ENCODE measurements at regions not wholly inside any gene's neighbourhood (a gene's known extent, or its start where the extent isn't known, plus 50 kb on each side); places are given as distances from the start of the nearest gene placed in this dataset.

DNA sequence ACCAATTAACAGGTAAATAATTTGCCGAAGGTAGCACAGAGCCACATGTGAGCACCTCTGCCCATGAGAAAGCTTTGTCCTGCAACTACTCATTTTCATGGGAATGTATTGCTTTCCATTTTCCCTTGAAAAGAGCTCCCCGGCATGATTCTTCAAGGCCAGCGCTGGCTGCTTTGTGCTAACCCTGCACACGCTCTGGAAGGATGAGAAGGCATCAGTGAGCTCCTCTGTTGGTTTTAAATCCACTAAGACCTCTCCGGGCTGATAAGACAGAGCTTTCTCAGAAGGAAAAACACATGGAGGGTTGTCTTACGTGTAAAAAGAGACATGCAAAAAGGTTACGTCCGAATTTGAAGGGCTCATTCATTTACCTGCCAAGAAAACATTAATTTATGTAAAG lies 553.9 kb upstream of the MKI67 start:
- DNase-seq (ENCODE audit: low spot score), result no peak

DNA sequence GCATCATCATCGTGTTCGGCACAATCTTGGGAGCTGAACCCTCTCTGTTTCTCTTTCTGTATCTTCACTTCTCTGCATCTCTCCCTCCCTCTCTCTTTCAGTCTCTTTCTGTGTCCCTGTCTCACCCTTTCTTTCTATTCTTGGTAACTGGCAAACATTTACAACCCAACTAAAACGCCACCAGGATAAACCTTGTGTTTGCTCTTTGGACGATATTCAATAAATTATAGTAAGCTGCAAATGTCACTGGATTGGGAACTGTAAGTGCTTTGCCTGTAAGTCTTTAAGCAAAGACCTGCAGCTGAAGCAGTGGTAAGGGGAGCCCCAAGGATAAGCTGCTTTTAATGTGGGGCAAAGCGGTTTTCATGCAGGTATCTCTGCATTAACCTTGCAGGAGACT lies 558.0 kb upstream of the MKI67 start:
- DNase-seq (ENCODE audit: low spot score), result no peak

DNA sequence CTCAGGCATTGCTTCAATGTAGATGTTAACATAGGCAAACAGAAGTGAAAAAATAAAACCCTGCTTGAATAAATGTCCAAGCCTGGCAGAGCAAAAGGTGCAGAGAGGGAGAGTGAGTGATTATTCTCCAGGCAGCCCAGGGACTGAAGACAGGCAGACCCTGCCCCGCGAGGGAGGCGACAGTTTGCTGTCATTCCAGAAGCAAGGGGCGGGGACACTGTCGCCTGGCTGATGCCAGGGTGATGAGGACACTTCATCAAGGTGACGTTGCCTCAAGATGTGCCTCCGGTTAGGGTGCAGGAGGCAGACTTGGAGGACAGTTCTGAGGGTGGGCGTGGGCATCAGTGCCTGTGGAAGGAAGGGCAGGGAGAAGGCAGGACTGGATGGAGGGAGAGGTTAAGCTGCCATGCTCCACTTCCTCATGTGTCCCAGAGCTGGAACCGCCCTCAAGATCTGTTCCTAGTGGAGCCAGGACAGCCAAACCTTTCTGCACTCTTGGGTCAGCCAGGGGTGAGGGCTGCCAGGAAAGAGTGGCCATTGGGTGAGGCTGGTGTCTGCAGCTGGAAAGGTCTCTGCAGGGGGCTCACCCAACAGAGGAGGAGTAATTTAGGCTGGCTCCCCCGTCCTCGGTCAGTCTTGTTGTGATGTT lies 560.5 kb upstream of the MKI67 start:
- DNase-seq (ENCODE audit: low spot score), result no peak

DNA sequence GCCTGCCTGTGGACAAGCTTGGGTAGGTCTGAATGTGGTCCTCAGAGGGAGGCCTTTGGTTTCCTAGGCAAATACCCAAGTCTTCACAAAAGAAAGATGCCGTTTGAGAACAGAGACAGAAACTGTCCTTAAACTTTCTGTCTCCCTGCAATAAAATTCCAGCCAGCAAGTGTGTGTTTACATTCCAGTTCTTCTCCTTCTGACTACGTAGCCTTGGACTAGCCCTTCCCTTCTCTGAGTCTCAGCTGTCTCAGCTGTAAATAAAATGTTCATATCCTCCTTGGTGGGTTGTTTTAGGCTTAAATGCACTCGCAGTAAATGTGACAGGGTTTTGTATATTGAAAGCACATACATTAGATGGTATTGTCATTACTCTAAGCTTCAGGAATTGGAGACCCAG lies 561.2 kb upstream of the MKI67 start:
- DNase-seq (ENCODE audit: low spot score), result no peak

DNA sequence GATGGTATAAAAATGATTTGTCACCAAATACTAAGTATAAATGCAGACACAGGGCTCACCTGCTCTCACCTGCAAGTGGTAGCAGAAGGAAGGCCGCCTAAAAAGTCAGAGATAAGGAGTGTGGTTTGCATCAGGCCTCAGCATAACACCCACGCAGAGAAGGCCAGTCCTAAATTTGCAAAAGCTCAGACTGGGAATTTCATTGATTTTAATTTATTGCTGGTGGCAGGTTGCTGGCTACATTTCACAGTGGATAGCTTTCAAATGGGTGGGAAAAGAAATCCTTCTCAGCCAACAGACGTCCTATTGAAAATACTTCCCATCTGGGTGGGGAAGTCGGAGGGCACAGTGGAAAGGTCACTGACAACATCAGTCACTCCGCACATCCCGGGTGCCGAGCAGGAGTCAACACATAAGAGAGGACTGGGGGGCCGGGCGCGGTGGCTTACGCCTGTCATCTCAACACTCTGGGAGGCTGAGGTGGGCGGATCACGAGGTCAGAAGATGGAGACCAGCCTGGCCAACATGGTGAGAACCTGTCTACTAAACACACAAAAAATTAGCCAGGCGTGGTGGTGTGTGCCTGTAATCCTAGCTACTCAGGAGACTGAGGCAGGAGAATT lies 561.8 kb upstream of the MKI67 start:
- no peak for DNase-seq (ENCODE audit: low spot score)

DNA sequence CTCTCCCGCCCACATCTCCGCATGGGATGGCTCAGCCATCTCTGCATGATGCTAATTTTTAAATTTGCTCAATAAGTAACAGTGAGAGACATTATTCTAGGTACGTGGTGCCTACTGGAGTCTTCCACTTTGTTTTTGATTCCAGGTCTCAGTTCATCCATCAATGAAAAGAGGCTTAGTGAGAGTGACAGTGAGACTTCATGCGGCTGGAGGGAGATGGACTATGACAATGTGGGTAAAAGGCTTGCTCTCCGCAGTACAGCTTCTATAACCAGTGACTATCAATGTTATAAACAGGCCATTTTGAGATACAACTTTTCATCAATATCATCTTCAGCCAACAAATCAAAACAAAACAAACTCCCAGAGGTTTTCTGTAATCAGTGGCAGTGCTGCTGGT lies 563.4 kb upstream of the MKI67 start:
- no peak for DNase-seq (ENCODE audit: low spot score)

DNA sequence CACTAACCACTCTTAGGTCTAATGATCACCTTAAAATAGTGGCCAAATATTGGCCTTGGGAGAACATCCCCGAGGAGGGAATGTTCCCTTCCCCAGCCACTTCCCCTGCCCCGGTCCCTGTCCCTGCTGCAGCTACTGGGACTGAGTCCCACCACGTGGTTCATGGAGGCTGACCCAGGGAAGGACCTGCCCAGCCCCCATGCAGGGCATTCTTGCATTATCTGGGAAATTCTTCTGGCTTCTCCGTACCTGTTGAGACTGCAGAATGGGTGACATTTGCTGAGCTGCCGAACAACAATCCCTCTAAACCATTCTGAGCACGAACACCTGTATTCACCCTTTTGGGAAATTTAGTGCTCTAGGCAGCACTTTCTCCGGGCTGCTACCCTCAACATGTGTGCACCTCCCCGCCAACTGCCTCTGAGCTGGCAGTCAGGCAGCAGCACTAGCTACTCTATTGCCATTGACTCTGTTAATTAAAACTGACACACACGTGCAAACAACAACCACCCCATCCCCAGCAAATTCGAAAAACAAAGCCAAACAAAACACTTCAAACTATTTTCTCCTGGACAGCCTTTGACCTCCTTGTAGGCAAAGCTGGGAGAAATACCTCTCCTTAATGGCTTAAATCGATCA lies 567.4 kb upstream of the MKI67 start:
- DNase-seq (ENCODE audit: low spot score), result no peak

DNA sequence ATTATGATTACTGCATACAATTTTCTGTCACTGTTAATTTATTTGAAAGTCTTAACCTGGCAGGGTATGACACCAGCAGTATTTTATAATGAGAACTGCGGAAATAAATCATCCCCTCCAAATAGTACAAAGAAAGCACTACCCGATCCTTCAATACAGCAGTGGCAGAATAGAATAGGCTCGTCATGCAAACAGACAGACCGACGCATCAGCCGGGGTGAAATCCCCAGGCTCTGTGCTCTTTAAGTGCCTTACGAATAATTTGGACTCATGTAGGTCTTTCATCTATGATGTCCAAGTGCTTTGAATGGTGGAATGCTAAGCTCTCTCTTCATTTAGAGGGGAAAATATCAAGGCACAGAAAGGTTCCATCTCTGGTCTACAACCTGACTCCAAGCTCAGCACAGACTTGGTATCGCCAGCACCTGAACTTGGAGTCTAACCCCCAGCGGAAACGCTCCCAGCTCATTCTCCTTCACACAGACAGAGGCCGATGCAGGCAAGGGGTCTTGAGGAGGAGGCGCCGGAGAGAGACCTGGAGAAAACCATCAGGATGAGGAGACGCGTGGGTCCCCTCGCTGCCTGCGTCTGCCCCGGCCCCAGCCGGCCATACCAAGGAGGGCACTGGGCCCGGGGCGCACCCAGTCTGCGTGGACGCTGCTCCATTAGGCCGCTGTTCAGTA lies 568.1 kb upstream of the MKI67 start:
- no peak for DNase-seq (ENCODE audit: low spot score)

DNA sequence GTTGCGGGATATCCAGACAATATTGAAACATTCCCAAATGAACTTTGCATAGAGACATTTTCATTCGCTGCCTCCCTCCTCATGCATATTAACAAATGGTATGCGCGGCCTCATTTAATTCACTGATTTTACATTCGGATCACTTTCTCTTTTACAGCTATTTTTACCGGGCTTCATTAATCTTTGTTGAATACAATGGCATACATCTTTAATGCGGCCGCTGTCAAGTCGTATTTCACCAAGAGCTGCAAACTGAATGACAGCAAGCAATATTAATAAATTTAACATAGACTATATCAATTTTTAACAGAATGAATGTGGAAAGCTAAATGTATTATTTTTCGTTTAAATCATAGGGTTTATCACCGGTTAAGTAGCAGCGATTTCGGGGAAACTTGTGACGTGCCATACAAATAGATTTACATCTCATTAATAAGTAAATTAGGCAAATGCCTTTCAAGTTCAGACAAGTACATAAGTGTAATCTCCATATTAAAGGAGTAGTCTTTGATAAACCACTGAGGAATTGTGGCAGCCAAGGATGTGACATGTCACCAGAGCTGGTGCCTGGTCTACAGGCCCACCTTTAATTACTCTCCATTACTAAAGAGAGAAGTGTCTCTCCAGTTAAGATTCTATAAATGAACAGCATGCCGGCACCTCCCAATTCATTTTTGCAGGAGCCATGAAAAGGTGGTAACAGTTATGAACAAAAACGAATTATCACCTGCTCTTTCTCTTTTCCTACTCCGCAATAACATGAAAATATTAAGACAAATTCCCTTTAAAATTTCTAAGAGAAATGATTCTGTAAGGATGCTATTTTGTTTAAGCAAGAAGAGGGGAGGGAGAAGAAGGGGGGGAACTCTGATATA lies 568.9 kb upstream of the MKI67 start:
- no peak for DNase-seq (ENCODE audit: low spot score)

DNA sequence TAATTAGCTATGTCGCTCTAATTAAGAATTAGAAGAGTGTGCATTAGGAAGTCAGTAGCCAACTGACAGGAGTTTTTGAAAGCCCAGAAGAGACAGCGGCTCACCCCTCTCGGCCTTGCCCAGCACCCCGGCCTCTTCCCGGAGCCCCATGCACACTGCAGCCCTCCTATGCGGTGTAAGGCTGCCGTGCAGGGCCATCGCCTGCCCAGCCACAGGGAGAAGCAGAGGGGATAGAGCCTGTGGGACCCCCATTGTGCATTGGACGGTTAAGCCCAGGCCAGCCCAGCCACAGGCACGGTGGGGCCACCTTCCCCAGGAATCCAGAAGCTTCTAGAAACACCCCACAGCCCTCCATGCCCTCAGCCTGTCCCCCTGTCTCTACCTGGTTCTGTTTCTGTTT lies 569.7 kb upstream of the MKI67 start:
- no peak for DNase-seq (ENCODE audit: low spot score)

DNA sequence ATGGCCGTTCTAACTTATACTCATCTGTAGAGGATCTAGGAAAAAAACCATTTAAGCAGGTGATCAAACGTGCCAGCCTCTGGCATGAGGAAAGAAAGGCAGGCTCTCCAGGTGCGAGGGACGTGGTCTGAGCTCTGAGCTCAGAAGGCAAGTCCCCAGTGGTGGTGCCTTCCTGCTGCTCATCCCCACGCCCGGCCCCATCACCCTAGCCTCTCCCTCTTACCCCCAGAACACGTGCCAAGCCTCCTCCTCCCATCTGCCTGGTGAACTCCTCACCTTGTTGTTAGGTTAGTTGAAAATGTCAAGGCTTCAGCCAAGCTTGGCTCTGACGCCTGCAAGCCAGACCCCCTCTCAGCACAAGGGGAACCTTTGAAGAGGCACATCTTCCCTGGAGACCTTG lies 571.2 kb upstream of the MKI67 start:
- DNase-seq (ENCODE audit: low spot score), result no peak

DNA sequence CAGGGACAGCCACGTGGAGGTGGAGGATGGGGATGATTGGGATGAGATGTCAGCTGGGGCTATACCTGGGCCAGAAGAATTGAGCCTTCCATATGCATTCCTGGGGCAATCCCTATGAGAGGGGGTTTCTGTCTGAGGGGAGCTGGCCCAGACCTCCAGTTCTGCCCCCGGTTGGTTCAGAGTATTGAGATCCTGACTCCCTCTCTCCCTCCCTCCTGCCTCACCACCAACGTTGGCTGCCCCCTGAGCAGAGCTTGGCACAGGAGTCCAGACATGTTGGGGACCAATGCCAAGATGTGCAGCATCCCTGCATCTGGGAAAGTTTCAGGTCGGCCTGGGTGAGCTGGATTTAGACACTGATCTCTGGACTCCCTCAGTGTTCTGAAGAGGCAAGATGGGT lies 575.2 kb upstream of the MKI67 start:
- no peak for DNase-seq (ENCODE audit: low spot score)

DNA sequence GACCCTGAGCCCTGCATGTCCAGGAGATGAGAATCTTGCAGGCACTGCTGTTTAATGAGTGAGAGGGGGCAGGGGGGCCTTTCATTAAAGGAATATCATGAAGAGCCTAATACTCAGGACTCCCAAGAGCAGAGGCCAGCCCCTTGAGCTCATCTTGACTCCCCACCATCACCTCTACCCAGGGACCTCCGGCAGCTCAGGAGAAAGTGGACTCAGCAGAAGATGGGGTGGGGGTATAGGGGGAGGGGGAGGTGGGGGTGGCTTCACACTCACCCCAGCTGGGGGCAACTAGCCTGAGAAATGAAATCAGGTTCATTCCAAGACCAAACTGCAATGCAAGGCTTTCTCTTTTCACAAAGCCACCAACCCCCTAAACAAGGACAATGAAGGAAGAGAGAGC lies 575.6 kb upstream of the MKI67 start:
- no peak for DNase-seq (ENCODE audit: low spot score)

DNA sequence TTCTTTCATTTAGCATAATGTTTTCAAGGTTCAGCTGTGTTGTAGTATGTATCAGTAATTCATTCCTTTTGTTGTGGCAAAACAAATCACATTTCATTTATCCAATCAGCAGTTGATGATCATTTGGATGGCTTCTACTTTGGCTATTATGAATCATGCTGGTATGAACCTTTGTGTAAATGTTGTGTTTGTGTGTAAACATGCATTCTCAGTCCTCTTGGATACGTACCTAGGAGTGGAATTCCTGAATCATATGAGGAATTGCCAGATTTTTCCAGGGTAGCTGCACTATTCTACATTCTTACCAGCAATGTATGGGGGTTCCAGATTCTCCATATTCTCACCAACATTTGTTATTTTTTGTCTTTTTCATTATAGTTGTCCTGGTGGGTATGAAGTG lies 578.5 kb upstream of the MKI67 start:
- no peak for DNase-seq (ENCODE audit: low spot score)

DNA sequence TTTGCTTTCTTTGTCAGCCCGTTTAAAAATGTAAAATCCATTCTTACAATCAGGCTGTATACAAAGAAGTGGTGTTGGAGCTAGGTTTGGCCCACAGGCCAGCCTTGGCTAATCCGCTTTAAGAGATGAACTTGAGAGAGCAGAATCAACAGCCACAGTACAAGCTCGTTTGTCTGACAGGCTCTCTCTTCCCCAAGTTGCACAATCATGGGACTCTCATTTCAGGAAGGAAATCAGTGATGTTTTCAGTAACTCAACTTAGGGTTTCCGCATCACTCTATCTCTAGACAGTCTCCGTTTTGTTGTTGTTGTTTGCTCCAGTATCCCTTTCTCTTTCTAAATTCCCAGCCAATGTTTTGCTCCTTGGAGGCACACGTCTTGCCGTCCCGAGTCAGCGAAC lies 582.0 kb upstream of the MKI67 start:
- DNase-seq (ENCODE audit: low spot score), result no peak

DNA sequence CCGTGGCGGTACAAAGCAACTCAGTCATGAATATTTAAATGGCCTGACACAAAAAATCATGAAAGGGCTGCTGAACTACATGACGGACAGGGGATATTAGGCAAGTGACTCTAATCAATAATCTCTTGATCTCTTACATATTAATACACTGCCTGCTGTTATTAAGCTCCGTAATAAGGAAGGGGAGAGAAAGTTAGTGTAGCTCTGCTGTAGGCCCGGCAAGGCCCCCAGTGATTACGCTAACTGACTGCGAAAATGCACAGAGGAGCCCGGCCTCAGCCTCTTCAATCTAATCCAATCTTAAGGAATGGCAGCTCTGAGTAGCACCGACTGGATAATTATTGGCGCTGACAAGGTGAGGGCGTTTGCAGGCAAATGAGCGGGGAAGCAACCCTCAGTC lies 583.5 kb upstream of the MKI67 start:
- no peak for DNase-seq (ENCODE audit: low spot score)

DNA sequence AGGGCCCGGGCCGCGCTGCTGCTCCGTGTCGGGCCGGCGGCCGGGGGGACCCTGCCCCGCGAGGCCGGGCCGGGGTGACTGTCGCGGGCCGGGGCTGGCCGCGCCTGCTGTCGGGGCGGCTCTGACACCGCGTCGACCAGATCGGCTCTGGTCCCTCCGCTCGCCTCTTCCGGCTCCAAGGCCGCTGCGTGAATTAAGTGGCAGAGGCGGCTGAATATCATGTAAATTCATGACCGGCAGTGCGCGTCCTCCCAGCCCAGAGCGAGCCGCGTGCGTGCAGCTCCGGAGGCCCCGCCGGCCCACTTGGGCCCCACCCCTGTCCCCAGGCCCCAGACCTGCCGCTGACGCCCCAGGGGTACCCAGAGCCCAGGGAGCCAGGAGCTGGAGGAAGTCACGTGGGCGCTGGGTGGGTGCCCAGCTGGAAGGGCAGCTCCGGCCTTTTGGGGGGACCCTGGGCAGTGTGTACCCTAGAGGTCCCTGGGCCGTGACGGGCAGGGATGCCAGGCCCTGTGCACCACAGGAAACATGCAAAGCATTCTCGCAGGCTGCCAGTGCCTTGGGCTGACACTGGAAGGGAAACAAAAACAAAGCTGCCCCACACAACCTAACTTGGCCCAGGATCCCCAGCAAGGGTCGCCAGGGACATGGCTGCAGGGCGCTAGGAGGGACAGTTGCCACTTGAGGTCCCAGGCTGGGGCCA lies 584.0 kb upstream of the MKI67 start:
- DNase-seq (ENCODE audit: low spot score), result no peak

DNA sequence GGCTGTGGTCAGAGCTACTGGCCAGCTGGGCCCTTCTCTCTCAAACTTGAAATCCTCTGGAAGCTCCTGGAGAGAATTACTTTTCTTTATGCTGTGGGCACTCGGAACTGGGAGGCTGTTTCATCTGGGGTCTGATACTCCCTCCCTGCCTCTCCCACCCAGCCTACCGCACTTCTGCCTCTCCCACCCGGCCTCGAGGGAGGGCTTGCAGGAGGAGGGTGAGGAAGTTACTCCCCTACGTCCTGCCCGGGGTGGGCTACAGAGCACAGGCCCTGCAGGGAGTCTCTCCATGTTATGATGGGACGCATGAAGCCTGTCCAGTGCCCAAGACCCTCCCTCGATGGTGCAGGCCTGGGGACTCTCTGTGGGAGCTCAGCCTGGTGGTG lies 584.6 kb upstream of the MKI67 start:
- DNase-seq (ENCODE audit: low spot score), result no peak

DNA sequence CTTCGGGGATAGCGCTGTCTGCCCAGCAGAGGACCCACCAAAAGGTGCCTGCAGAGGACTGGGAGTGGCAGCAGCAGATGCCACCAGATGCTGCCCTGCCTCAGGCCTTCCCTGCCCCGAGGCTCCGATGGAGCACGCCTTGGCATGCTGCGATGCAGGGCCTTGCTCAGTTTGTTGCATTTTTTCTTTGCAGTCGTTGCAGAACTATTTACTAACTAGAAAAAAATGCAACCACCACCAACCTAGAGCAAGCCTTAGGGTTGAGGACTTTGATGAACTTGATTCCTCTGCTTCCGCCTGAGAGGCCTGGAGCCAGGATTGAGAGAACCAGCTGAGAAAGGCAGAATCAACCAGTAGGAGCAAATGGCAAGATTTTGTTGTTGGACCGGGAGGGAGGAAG lies 585.6 kb upstream of the MKI67 start:
- DNase-seq (ENCODE audit: low spot score), result no peak

DNA sequence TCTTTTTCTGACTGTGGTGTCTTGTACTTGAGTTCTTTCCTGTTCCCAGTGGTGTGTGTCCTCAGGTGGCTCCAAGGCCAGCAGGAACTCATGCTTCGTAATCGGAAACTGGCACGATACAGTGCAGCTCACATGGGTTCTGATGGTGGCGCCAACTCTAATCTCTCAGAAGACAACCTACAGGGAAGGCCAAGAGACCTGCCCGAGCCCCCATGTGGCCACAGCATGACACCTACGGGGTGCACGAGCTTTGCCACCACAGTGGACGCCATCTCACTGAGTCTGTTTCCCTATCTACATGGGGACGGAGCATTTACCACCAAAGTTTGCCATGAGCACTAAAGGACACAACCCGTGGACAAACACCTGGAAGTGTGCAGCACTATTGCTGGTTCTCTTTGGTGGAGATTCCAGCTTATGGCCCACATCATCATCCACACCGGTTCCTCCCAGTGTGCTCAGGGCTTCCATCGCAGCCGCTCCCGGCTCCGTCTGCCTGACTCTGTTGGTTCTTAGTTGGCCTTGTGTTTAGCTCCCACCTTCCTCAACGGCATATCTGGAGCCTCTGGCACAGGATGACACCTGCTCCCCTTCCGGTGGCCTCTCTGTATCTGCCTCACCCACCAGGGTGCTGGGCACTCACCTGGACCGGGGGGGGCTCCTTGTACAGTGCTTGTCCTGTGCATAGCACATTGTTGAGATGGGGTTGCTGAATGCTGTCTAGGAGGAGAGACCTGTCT lies 586.6 kb upstream of the MKI67 start:
- DNase-seq (ENCODE audit: low spot score), result no peak

DNA sequence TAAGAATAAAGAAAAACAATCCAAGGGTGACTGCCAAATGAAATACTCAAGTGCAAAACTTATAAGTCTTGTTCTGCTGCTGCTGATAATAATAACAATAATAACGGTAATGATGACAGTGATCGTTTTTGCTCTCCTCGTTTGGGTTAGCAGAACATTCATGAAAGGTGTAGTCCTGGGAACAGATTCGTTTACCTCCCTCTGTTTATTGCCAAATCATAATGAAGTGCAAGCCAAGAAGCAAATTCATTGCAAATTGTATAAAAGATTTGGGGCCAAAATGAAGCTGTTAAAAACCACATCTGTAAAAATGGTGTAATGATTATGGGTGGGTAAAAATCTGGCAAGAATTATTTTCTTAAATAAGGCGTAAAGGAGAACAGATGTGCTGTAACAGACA lies 587.2 kb upstream of the MKI67 start:
- DNase-seq (ENCODE audit: low spot score), result no peak

All from cerebellar cortex (tissue), 1 donor.